Thymus (tissue), 11 donors: ENCODE measurements at regions not wholly inside any gene's neighbourhood (a gene's known extent, or its start where the extent isn't known, plus 50 kb on each side); places are given as distances from the start of the nearest gene placed in this dataset.

Experiments
- DNase-seq, 9 donors: peaks; one replicate each; pipeline ENCODE4 v3.0.0-alpha.2; 2013; ENCODE audit warnings: low spot score in 9 of 9, low read depth in 6 of 9, missing footprints in 1 of 9
- H3K27ac ChIP-seq, 2 donors: one replicate each; pipeline ENCODE4 v1.5.1; 2013; ENCODE audit warnings: control low read depth in 1 of 2, low read depth in 1 of 2, low read length in 1 of 2, mild to moderate bottlenecking in 1 of 2, moderate library complexity in 1 of 2
- H3K27me3 ChIP-seq, 2 donors: one replicate each; pipeline ENCODE4 v1.5.1; 2013; ENCODE audit warnings: low read length in 1 of 2; ENCODE audit not compliant: control insufficient read depth in 2 of 2, insufficient read depth in 1 of 2
- H3K36me3 ChIP-seq, 2 donors: one replicate each; pipeline ENCODE4 v1.5.1; 2013; ENCODE audit warnings: low read length in 1 of 2, mild to moderate bottlenecking in 1 of 2, moderate library complexity in 1 of 2; ENCODE audit not compliant: control insufficient read depth in 2 of 2, insufficient read depth in 2 of 2
- H3K4me1 ChIP-seq, 2 donors: one replicate each; pipeline ENCODE4 v1.5.1; 2013; ENCODE audit warnings: low read length in 2 of 2; ENCODE audit not compliant: control insufficient read depth in 2 of 2, insufficient read depth in 2 of 2
- H3K4me3 ChIP-seq, 2 donors: one replicate each; pipeline ENCODE4 v1.5.1; 2013; ENCODE audit warnings: low read length in 2 of 2, control low read depth in 1 of 2, mild to moderate bottlenecking in 1 of 2
- H3K9me3 ChIP-seq, 2 donors: one replicate each; pipeline ENCODE4 v1.5.1; 2013; ENCODE audit warnings: low read length in 1 of 2, mild to moderate bottlenecking in 1 of 2; ENCODE audit not compliant: control insufficient read depth in 2 of 2, insufficient read depth in 1 of 2
- WGBS: extraction: QIAGEN DNeasy Blood & Tissue Kit; methylation state at CpG from one replicate; pipeline ENCODE4 v1.1.7; 2013; 5-methylcytosine and 5-hydroxymethylcytosine counted together
- donor health status: healthy.

DNA sequence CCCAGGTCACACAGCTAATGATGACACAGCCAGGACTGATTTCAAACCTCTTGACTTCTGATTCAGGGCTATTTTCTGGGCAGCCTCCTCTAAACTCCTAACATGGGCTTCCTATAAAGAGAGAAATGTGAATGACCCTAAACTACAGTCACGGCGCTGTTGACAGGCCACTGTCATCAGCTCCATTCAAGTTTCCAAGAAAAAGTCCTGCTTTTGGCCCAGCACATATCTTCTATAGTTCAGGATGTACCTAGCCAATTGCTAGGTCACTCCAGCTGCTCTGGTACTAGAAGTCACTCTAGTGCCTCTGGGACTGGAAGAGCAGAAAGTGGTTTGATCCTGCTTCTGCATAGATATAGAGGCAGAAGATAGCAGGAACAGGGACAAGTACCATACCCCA, 64.9 kb upstream of the TARS1 start:
- 96% methylated on average over 2 of the region's 2 CpGs for WGBS
- H3K4me3 ChIP-seq = no peak overlapping the region
- no peaks in the 10 kb centered on the region for H3K4me1 ChIP-seq
- no peaks in the 10 kb centered on the region for H3K27me3 ChIP-seq
- H3K9me3 ChIP-seq = no peaks in the 10 kb centered on the region
- no peak overlapping the region for H3K27ac ChIP-seq
- H3K36me3 ChIP-seq = no peaks in the 10 kb centered on the region
- DNase-seq = no peak

DNA sequence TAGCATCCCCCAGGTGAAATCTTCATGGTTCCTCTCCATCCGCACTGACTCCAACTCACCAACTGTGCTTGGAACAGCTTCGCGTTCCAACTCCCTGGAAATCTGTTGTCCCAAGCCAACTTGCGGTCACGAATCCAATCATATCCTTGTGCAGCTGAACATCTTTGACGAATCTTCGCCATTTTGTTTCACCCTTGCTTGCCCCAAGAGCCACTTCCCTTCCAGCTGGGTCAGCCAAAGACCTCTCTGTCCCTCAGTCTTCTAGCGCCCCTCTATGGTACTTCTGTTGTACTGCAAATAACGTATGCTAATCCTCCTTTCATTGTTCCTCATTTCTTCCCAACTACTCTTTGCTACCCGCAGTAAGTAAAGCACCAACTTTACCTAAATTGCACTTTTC, 61.0 kb upstream of the TARS1 start:
- Histone ChIP-seq H3K4me3 (no peak overlapping the region), H3K4me1 (no peaks in the 10 kb centered on the region), H3K27ac (no peak overlapping the region), H3K36me3 (no peaks in the 10 kb centered on the region), H3K27me3 (no peaks in the 10 kb centered on the region), H3K9me3 (no peaks in the 10 kb centered on the region)
- DNase-seq = no peak
- 81% methylated on average over 10 of the region's 10 CpGs for WGBS

DNA sequence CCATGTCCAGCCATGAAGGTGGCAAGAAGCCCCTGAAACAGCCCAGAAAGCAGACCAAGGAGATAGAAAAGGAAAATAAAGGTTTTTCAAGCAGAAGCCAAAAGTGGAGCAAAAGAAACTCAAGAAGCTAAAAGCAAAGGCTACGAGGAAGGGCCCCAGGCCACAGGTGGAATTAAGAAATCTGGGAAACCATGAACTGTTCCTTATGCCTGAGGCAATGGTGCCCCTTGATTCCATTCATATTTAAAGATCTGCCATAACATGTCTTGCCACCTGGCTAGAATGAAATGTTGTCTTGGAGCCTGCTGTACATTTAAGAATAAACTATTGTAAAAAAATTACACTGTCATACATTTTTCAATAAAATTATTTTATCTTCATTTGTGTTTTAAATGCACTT, 59.5 kb upstream of the TARS1 start:
- 93% methylated on average over 1 of the region's 1 CpG for WGBS
- H3K4me1 ChIP-seq = no peaks in the 10 kb centered on the region
- no peak overlapping the region for H3K4me3 ChIP-seq
- H3K36me3 ChIP-seq = no peaks in the 10 kb centered on the region
- no peaks in the 10 kb centered on the region for H3K27me3 ChIP-seq
- peaks cover 0 to 4% of the 10 kb centered on the region in 2 donors for H3K9me3 ChIP-seq
- H3K27ac ChIP-seq = no peak overlapping the region
- DNase-seq = no peak
